CD4-positive, alpha-beta T cell (primary cell): ENCODE measurements at regions not wholly inside any gene's neighbourhood (a gene's known extent, or its start where the extent isn't known, plus 50 kb on each side); places are given as distances from the start of the nearest gene placed in this dataset.

ENCODE experiments used
- ATAC-seq: fragments of 200-7000 bp; cut with Tn5 transposase; one replicate; pipeline ENCODE4 v1.10.0; 2022; ENCODE audit warnings: mild to moderate bottlenecking; ENCODE audit not compliant: poor library complexity
- CTCF ChIA-PET: fragments of 350-600 bp; sonication (Branson Sonifier 250); formaldehyde crosslinking; loops from one replicate; lab custom pipeline; 2021; ENCODE audit warnings: antibody characterized with exemption, inconsistent platforms; lab: Charles Lee
- POLR2A ChIA-PET: fragments of 350-600 bp; sonication (Branson Sonifier 250); formaldehyde crosslinking; loops from one replicate; lab custom pipeline; 2021; ENCODE audit warnings: antibody characterized with exemption, inconsistent platforms; lab: Charles Lee
- DNase-seq, 14 experiments: peaks; one replicate each; pipeline ENCODE4 v3.0.0-alpha.2; 2013 to 2020; ENCODE audit warnings: mixed read lengths in 2 of 14
- H3K27ac ChIP-seq, 2 donors: one replicate each; pipeline versions ENCODE4 v1.5.1 to v1.7.0; 2013; ENCODE audit warnings: low read length in 2 of 2, low read depth in 1 of 2, mild to moderate bottlenecking in 1 of 2
- H3K27me3 ChIP-seq, 2 experiments: 1 replicate in 1 of 2; 2 replicates in 1 of 2; pipeline versions ENCODE4 v1.6.1 to v1.7.0; 2013; ENCODE audit warnings: low read length in 2 of 2, control low read depth in 1 of 2, mild to moderate bottlenecking in 1 of 2, moderate library complexity in 1 of 2; ENCODE audit not compliant: insufficient read depth in 2 of 2, control insufficient read depth in 1 of 2
- H3K36me3 ChIP-seq: one replicate; pipeline ENCODE4 v1.6.1; 2013; ENCODE audit warnings: low read length, control low read depth; ENCODE audit not compliant: insufficient read depth
- H3K4me1 ChIP-seq: one replicate; pipeline ENCODE4 v1.6.1; 2013; ENCODE audit warnings: low read length, control low read depth; ENCODE audit not compliant: insufficient read depth
- H3K4me3 ChIP-seq: one replicate; pipeline ENCODE4 v1.5.1; 2013; ENCODE audit warnings: mild to moderate bottlenecking, low read length, moderate library complexity
- H3K9me3 ChIP-seq, 2 experiments: 1 replicate in 1 of 2; 2 replicates in 1 of 2; pipeline versions ENCODE4 v1.6.1 to v1.7.0; 2013; ENCODE audit warnings: low read length in 2 of 2, mild to moderate bottlenecking in 2 of 2, control low read depth in 1 of 2, moderate library complexity in 1 of 2; ENCODE audit not compliant: control insufficient read depth in 1 of 2, insufficient read depth in 1 of 2
- H3K27ac Mint-ChIP-seq: one replicate; pipeline ENCODE4 v1.8.0; 2020; ENCODE audit warnings: mixed read lengths
- H3K27me3 Mint-ChIP-seq: one replicate; pipeline ENCODE4 v1.8.0; 2021; ENCODE audit warnings: mixed read lengths
- H3K36me3 Mint-ChIP-seq: one replicate; pipeline ENCODE4 v1.8.0; 2021; ENCODE audit warnings: low read depth, mixed read lengths
- H3K4me1 Mint-ChIP-seq: one replicate; pipeline ENCODE4 v1.8.0; 2021; ENCODE audit warnings: low read depth, mixed read lengths
- H3K4me3 Mint-ChIP-seq: one replicate; pipeline ENCODE4 v1.8.0; 2020; ENCODE audit warnings: mild to moderate bottlenecking, mixed read lengths
- H3K9me3 Mint-ChIP-seq: one replicate; pipeline ENCODE4 v1.8.0; 2020; ENCODE audit warnings: mixed read lengths
- CTCF ChIP-seq: fragments of 200-600 bp; IDR thresholded peaks from one replicate; pipeline ENCODE4 v1.8.0; 2022; ENCODE audit warnings: antibody characterized with exemption, mild to moderate bottlenecking
- intact Hi-C, 2 experiments: fragments of 100-400 bp; cut with DNase I in 1 of 2; cut with micrococcal nuclease in 1 of 2; formaldehyde crosslinking; loops; one replicate each; pipeline versions ENCODE4 v1.15.1 to v1.9.0; 2023 to 2025; cut with DNase I, micrococcal nuclease

GRCh38 chr5:147037515-147038205 lies 159.1 kb upstream of the PPP2R2B start:
- Mint-ChIP-seq H3K4me1 (no peaks in the 10 kb centered on the region), H3K27me3 (peaks cover 15% of the 10 kb centered on the region), H3K36me3 (no peaks in the 10 kb centered on the region), H3K4me3 (no peak overlapping the region), H3K27ac (no peak overlapping the region), H3K9me3 (peaks cover 3% of the 10 kb centered on the region)
- ATAC-seq: no peak
- Histone ChIP-seq H3K9me3 (no peaks in the 10 kb centered on the region), H3K4me3 (no peak overlapping the region), H3K27me3 (peaks cover 0 to 2% of the 10 kb centered on the region in 2 experiments), H3K4me1 (no peaks in the 10 kb centered on the region), H3K27ac (no peak overlapping the region), H3K36me3 (no peaks in the 10 kb centered on the region)
- DNase-seq: no peak
- CTCF ChIA-PET: no interaction called here
- POLR2A ChIA-PET: no interaction called here
- TF ChIP-seq CTCF: no peak
- intact Hi-C loops: no loop called here

GRCh38 chr5:147040856-147041255 lies 162.3 kb upstream of the PPP2R2B start:
- Mint-ChIP-seq H3K36me3 (no peaks in the 10 kb centered on the region), H3K9me3 (no peaks in the 10 kb centered on the region), H3K27me3 (peaks cover 11% of the 10 kb centered on the region), H3K4me3 (no peak overlapping the region), H3K4me1 (no peaks in the 10 kb centered on the region), H3K27ac (no peak overlapping the region)
- CTCF ChIA-PET: no interaction called here
- TF ChIP-seq CTCF: no peak
- intact Hi-C loops: no loop called here
- H3K4me3 ChIP-seq: no peak overlapping the region
- POLR2A ChIA-PET: no interaction called here
- peaks cover 0 to 2% of the 10 kb centered on the region in 2 experiments for H3K27me3 ChIP-seq
- H3K9me3 ChIP-seq: no peaks in the 10 kb centered on the region
- DNase-seq: no peak
- no peak overlapping the region for H3K27ac ChIP-seq
- no peaks in the 10 kb centered on the region for H3K4me1 ChIP-seq
- no peak for ATAC-seq
- no peaks in the 10 kb centered on the region for H3K36me3 ChIP-seq

- ChIA-PET POLR2A (no interaction called here), CTCF (no interaction called here)
- no peak overlapping the region for H3K4me3 ChIP-seq
- H3K27me3 ChIP-seq: peaks cover 0 to 2% of the 10 kb centered on the region in 2 experiments
- no peaks in the 10 kb centered on the region for H3K4me1 Mint-ChIP-seq
- TF ChIP-seq CTCF: no peak
- no peaks in the 10 kb centered on the region for H3K36me3 Mint-ChIP-seq
- intact Hi-C loops: no loop called here
- H3K9me3 ChIP-seq: no peaks in the 10 kb centered on the region
- H3K27ac ChIP-seq: no peak overlapping the region
- H3K9me3 Mint-ChIP-seq: no peaks in the 10 kb centered on the region
- H3K4me3 Mint-ChIP-seq: no peak overlapping the region
- no peak for DNase-seq
- ATAC-seq: no peak
- no peaks in the 10 kb centered on the region for H3K36me3 ChIP-seq
- no peaks in the 10 kb centered on the region for H3K4me1 ChIP-seq
- peaks cover 12% of the 10 kb centered on the region for H3K27me3 Mint-ChIP-seq
- no peak overlapping the region for H3K27ac Mint-ChIP-seq
Measured at GRCh38 chr5:147044572-147045273, 166.2 kb upstream of the PPP2R2B start.
